ENCODE measurements at regions not wholly inside any gene's neighbourhood (a gene's known extent, or its start where the extent isn't known, plus 50 kb on each side); places are given as distances from the start of the nearest gene placed in this dataset.

DNA sequence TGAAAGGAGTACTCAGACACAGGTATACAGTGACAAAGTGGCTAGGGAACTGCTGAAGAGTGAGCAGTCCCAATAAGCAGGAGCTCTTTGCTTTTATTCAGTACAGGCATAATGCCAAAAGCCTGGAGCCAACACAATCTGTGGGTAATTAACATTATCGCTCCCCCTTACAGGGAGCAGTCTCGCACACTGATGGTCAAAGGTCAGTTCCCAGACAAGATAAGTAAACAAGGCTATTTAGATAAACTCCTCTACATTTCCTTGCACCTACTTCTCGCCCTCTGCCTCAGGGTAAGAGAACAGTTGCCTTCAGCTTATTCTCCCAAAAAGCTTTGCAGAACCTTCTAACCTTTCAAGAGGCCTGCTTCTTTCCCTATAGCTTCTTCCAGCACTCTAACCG lies 73.9 kb upstream of the TAF9B start:
- peak in 1 of 3 experiments; percentile 5 for DNase-seq

DNA sequence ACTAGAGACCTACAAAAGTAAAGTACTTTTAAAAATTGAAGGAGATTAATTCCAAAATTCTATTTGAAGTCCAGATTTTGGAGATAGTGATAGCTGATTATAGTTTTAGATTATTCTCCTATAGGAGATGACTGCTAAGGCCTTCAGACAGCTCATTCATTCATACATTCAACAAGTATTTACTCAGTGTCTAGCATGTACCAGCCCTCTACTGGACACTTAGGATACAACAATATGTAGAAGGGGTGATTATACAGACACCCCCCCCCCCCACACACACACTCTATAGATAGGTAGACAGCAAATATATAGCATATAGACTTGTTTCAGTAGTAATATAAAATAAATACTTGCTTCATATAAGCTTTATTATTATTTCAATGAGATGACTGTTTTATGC lies 60.4 kb upstream of the TAF9B start:
- DNase-seq, result peak in 1 of 3 experiments; percentile 32
